ENCODE measurements at regions not wholly inside any gene's neighbourhood (a gene's known extent, or its start where the extent isn't known, plus 50 kb on each side); places are given as distances from the start of the nearest gene placed in this dataset.

DNA sequence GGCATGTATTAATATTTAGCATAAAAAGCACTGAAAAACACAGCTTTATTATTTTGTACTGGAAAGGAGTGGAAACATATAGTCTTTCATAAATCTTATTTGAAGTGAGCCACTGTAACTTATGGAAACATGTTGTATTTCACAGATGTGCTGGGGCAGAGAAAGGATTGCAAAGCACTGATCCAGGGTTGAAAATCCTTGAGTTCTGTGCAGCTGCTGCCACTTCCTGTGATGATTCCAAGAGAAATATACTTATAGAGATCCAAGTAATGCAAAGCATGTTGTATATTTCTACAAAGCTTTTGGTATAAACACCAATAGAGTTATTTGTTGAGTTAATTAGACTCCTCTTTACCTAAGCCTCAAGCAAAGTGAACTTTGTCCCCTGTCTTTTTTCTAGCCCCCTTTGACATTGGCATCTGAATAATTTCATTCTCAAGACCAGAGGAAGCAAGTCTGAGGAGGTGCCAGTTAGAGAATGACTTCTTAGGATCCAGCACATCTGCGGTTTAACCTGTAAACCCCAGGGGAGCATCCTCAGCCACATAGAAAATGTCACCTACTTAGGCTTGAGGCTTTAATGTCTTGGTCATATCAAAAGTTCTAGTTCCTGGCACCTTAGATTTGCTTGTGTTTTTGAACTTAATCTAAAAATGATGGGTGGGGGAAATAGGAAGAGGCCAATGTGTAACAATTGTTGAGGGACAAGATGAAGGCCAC lies 173.3 kb downstream of the FASLG start:
- no peak for TF ChIP-seq POLR2A (IDR thresholded peaks at IDR 0.05)
- TF ChIP-seq, protein P1, sequence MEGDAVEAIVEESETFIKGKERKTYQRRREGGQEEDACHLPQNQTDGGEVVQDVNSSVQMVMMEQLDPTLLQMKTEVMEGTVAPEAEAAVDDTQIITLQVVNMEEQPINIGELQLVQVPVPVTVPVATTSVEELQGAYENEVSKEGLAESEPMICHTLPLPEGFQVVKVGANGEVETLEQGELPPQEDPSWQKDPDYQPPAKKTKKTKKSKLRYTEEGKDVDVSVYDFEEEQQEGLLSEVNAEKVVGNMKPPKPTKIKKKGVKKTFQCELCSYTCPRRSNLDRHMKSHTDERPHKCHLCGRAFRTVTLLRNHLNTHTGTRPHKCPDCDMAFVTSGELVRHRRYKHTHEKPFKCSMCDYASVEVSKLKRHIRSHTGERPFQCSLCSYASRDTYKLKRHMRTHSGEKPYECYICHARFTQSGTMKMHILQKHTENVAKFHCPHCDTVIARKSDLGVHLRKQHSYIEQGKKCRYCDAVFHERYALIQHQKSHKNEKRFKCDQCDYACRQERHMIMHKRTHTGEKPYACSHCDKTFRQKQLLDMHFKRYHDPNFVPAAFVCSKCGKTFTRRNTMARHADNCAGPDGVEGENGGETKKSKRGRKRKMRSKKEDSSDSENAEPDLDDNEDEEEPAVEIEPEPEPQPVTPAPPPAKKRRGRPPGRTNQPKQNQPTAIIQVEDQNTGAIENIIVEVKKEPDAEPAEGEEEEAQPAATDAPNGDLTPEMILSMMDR (IDR thresholded peaks at IDR 0.05), result no peak
- Histone ChIP-seq H3K4me1 (peaks cover 0 to 5% (median 0%) of the 10 kb centered on the region in 3 donors), H3K27ac (no peak overlapping the region), H3K9me3 (no peaks in the 10 kb centered on the region), H3K4me3 (no peak overlapping the region), H3K36me3 (no peaks in the 10 kb centered on the region), H3K27me3 (no peaks in the 10 kb centered on the region)
- 64 to 100% methylated on average over 1 of the region's 1 CpG for WGBS, 2 donors
- DNase-seq, result no peak
- intact Hi-C loops (cut with DNase I), result no loop called here

DNA sequence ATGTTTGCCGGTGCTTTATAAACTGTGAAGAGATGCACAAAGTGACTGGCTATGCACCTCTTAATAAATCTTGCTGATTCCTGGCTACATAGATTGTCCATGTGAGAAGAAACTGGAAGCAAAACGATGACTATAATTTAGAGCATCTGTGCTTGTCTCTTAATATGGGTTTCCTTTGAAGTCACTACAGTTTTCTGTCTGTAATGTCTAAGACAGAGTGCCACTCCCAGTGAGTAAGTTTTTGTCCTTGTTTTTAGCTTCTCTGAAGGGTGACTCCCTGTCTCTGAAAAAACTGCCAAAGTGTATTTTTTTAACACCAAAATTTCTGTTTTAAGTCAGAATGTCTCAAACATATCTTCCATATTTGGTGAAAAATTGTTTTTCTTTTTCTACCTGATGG lies 175.1 kb downstream of the FASLG start:
- WGBS, 2 donors, result 57 to 73% methylated on average over 1 to 2 of the region's 2 CpGs
- TF ChIP-seq, protein P1 (IDR thresholded peaks at IDR 0.05), result no peak
- TF ChIP-seq POLR2A (IDR thresholded peaks at IDR 0.05), result no peak
- H3K4me3 ChIP-seq, result no peak overlapping the region
- peaks cover 0 to 16% (median 0%) of the 10 kb centered on the region in 3 donors for H3K4me1 ChIP-seq
- H3K9me3 ChIP-seq, result no peaks in the 10 kb centered on the region
- no peak for DNase-seq
- H3K36me3 ChIP-seq, result no peaks in the 10 kb centered on the region
- intact Hi-C loops (cut with DNase I), result no loop called here
- H3K27ac ChIP-seq, result no peak overlapping the region
- no peaks in the 10 kb centered on the region for H3K27me3 ChIP-seq

DNA sequence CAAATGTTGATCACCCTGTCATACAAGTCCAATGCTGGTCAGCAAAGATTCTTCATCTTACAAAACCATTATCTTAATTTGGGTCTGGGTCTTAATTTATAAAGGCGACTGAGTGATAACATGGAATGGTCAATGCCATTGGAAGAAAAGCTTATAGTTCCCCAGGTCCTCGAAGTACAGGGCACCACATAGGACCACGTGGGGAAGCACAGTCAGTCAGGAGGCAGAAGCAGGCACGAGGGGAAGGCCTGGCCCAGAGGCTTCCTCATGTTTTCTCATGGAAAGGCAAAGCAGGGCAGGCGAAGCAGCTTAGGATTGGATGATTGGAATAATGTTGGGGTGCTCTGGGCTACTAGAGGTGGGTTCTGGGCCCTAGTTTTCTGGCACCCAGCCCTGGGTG lies 175.7 kb downstream of the FASLG start:
- intact Hi-C loops (cut with DNase I), result no loop called here
- 91 to 93% methylated on average over 4 to 5 of the region's 5 CpGs for WGBS, 2 donors
- DNase-seq, result no peak
- Histone ChIP-seq H3K27ac (no peak overlapping the region), H3K27me3 (no peaks in the 10 kb centered on the region), H3K36me3 (no peaks in the 10 kb centered on the region), H3K4me1 (peaks cover 0 to 16% (median 0%) of the 10 kb centered on the region in 3 donors), H3K9me3 (no peaks in the 10 kb centered on the region), H3K4me3 (no peak overlapping the region)
- TF ChIP-seq, protein P1 (IDR thresholded peaks at IDR 0.05), result no peak
- TF ChIP-seq POLR2A (IDR thresholded peaks at IDR 0.05), result no peak

DNA sequence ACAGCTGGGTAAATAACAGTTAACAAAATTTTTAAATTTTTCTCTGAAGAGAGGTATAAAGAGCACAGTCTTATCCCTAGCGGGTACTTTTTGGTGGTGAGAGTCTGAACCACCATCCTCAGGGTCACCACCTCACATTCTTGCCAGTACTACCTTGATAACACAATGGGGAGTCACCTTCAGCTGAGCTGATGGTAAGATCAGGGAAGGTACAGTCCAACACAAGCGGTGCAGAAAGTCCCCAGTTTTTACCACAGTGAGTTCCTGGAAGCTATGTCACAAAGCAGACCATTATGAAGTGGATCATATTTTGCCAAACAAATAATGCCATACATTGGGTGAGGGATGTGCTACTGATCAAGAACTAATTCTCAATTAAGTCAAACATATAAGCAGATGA lies 176.9 kb downstream of the FASLG start:
- H3K27ac ChIP-seq, result no peak overlapping the region
- no peak for TF ChIP-seq POLR2A (IDR thresholded peaks at IDR 0.05)
- TF ChIP-seq, protein P1 (IDR thresholded peaks at IDR 0.05), result no peak
- H3K9me3 ChIP-seq, result no peaks in the 10 kb centered on the region
- no peak for DNase-seq
- no peak overlapping the region for H3K4me3 ChIP-seq
- peaks cover 0 to 16% (median 0%) of the 10 kb centered on the region in 3 donors for H3K4me1 ChIP-seq
- H3K36me3 ChIP-seq, result no peaks in the 10 kb centered on the region
- intact Hi-C loops (cut with DNase I), result no loop called here
- WGBS, 2 donors, result 63 to 83% methylated on average over 2 of the region's 2 CpGs
- no peaks in the 10 kb centered on the region for H3K27me3 ChIP-seq

DNA sequence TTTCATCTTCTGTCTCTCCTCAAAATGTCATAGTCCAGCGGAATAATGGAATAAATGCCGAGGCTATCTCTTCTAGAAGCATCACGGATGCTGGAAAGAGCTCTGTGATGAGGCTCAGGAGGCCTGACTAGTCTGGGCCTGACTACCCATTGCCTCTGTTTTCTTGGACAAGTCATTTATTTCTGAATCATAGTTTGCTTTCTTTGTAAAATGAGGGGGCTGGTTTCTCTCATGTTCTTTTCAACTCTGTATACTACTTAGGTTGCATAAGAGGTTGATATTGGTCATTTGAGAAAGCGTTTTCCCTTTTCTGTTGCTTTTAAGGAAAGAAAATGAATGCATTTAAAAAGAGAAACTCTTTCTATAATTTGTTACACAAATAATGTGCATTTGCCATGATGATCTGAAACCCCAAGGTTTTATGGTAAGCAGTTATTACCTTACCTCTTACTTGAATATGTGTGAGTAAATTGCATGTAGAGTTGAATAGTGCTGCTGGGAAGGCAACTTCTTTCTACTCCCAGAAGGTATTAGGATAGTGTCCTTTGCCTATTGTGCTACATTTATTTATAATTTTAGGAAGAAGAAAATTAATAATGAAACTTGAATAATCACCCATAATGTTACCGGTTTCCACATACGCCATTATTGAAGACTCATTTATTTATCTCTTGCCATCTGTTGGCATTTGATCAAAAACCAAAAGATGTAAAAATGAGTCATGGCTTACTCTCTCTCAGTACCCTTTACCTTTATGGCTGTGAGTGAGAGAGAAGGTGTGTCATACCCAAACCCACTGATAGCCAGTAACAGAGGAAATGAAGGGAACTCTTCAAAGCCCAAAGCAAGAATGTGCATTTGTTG lies 179.1 kb downstream of the FASLG start:
- intact Hi-C loops (cut with DNase I), result no loop called here
- Histone ChIP-seq H3K27me3 (no peaks in the 10 kb centered on the region), H3K9me3 (no peaks in the 10 kb centered on the region), H3K27ac (no peak overlapping the region), H3K4me1 (peaks cover 0 to 16% (median 0%) of the 10 kb centered on the region in 3 donors), H3K36me3 (no peaks in the 10 kb centered on the region), H3K4me3 (no peak overlapping the region)
- no peak for TF ChIP-seq POLR2A (IDR thresholded peaks at IDR 0.05)
- TF ChIP-seq, protein P1 (IDR thresholded peaks at IDR 0.05), result no peak
- WGBS, 2 donors, result 44 to 46% methylated on average over 6 of the region's 6 CpGs
- DNase-seq, result no peak
